PC-3 (cell line): ENCODE measurements at regions not wholly inside any gene's neighbourhood (a gene's known extent, or its start where the extent isn't known, plus 50 kb on each side); places are given as distances from the start of the nearest gene placed in this dataset.
"Not testable (repeated sequence)": the region's sequence is repeated elsewhere in the genome, so short reads cannot be mapped to it uniquely, and the experiment has no call there.

ENCODE experiments used
- ATAC-seq: fragments of 200-7000 bp; cut with Tn5 transposase; 2 replicates; pipeline ENCODE4 v1.9.1; 2020; ENCODE audit warnings: mild to moderate bottlenecking, moderate library complexity
- BruUV-seq: library from RNA; stranded (reverse); fragments of 400-500 nt; replicated peaks from 2 replicates; lab custom pipeline; 2021; lab: Mats Ljungman, UMichigan
- CTCF ChIA-PET: fragments of 300-600 bp; sonication (Branson Sonifier 250); formaldehyde crosslinking; loops from one replicate; lab custom pipeline; 2022; ENCODE audit warnings: antibody characterized with exemption; lab: Charles Lee
- POLR2A ChIA-PET: fragments of 300-600 bp; sonication (Branson Sonifier 250); formaldehyde crosslinking; loops from one replicate; lab custom pipeline; 2022; ENCODE audit warnings: antibody characterized with exemption; ENCODE audit not compliant: unreplicated experiment; lab: Charles Lee
- DNase-seq: peaks from one replicate; pipeline ENCODE4 v3.0.0-alpha.2; 2015
- H2AFZ ChIP-seq: fragments of 300-600 bp; sonication (generic); 2 replicates; pipeline ENCODE4 v1.6.0; 2016; ENCODE audit warnings: antibody characterized with exemption, low read length
- H3F3A ChIP-seq: fragments of 300-600 bp; sonication (generic); one replicate; pipeline ENCODE4 v1.6.0; 2017; ENCODE audit warnings: antibody characterized with exemption, low read length, control low read depth, mild to moderate bottlenecking; ENCODE audit not compliant: unreplicated experiment
- H3K27ac ChIP-seq: fragments of 300-600 bp; sonication (generic); 2 replicates; pipeline ENCODE4 v1.5.1; 2016; ENCODE audit warnings: mild to moderate bottlenecking, low read length
- H3K27me3 ChIP-seq: fragments of 300-600 bp; sonication (generic); 2 replicates; pipeline ENCODE4 v1.6.1; 2016; ENCODE audit warnings: low read length, mixed read lengths
- H3K36me3 ChIP-seq: fragments of 300-600 bp; sonication (generic); 2 replicates; pipeline ENCODE4 v1.6.1; 2016; ENCODE audit warnings: low read depth, mixed run types, low read length, mixed read lengths
- H3K4me1 ChIP-seq: fragments of 300-600 bp; sonication (generic); 2 replicates; pipeline ENCODE4 v1.5.1; 2016; ENCODE audit warnings: low read length; ENCODE audit not compliant: insufficient read depth
- H3K4me2 ChIP-seq: fragments of 300-600 bp; sonication (generic); 2 replicates; pipeline ENCODE4 v1.6.0; 2016; ENCODE audit warnings: low read length
- H3K4me3 ChIP-seq: fragments of 300-600 bp; sonication (generic); 2 replicates; pipeline ENCODE4 v1.5.1; 2016; ENCODE audit warnings: mild to moderate bottlenecking, low read length, mixed read lengths
- H3K79me2 ChIP-seq: fragments of 300-600 bp; sonication (generic); 2 replicates; pipeline ENCODE4 v1.6.1; 2017; ENCODE audit warnings: low read length, mixed read lengths
- H3K9ac ChIP-seq: fragments of 300-600 bp; sonication (generic); 2 replicates; pipeline ENCODE4 v1.6.0; 2016; ENCODE audit warnings: mild to moderate bottlenecking, low read length
- H3K9me2 ChIP-seq: fragments of 300-600 bp; sonication (generic); replicated peaks from 2 replicates; pipeline ENCODE4 v1.6.1; 2016; ENCODE audit warnings: mixed run types, low read length, mixed read lengths
- H3K9me3 ChIP-seq: fragments of 300-600 bp; sonication (generic); 2 replicates; pipeline ENCODE4 v1.6.1; 2016; ENCODE audit warnings: low read length, mixed read lengths
- H4K20me1 ChIP-seq: fragments of 300-600 bp; sonication (generic); 2 replicates; pipeline ENCODE4 v1.6.1; 2016; ENCODE audit warnings: low read length, mixed read lengths
- EZH2 ChIP-seq: fragments of 300-600 bp; sonication (generic); IDR thresholded peaks from one replicate; pipeline ENCODE4 v1.6.1; 2017; ENCODE audit warnings: antibody characterized with exemption, mild to moderate bottlenecking, low read length; ENCODE audit not compliant: unreplicated experiment
- EZH2phosphoT487 ChIP-seq: fragments of 300-600 bp; sonication (generic); IDR thresholded peaks from 2 replicates; pipeline ENCODE4 v1.6.1; 2018; ENCODE audit warnings: mild to moderate bottlenecking, antibody characterized with exemption, low read length, borderline replicate concordance
- intact Hi-C: fragments of 100-400 bp; cut with micrococcal nuclease; formaldehyde crosslinking; loops from 2 replicates; pipeline ENCODE4 v1.9.0; 2023
- TF ChIP-seq, protein P1 (sequence below): fragments of 300-600 bp; sonication (generic); conservative IDR thresholded peaks from 2 replicates; pipeline ENCODE4 v1.5.1; 2017; ENCODE audit warnings: antibody characterized with exemption, low read depth, mild to moderate bottlenecking, low read length

DNA sequence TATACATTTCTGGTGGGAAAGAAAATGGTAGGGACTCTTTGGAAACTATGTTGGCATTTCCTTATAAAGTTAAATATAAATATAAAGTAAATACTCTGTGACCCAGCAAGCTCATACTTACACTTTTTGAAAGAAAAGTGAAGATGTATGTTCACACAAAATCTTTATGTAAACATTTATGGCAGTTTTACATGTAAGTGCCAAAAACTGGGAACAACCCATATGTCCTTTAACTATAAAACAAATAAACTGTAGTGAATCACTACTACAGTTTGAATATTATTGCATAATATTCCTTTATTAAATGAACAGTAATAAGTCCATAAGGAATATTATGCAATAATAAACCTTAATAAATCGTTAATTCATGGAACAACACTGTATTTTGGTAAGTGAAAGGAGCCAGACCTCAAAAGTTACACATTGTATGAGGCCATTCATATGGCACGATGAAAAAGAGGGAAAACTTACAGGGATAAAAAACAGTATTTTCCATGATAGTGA lies 1660.3 kb upstream of the LRRTM3 start:
- POLR2A ChIA-PET: no interaction called here

GRCh38 chr10:65269551-65269950 lies 1656.3 kb upstream of the LRRTM3 start:
- intact Hi-C loops: loop anchor here (5.0 kb wide), 1 partner anchor 127 kb away; no protein-coding TSS in a partner anchor
- H3K9me2 ChIP-seq, H3F3A ChIP-seq, BruUV-seq, H3K27me3 ChIP-seq, H3K9me3 ChIP-seq, H4K20me1 ChIP-seq, CTCF ChIA-PET, H3K79me2 ChIP-seq, H3K4me1 ChIP-seq, H3K9ac ChIP-seq, H3K4me3 ChIP-seq, H2AFZ ChIP-seq, H3K4me2 ChIP-seq, H3K36me3 ChIP-seq, POLR2A ChIA-PET, DNase-seq, ATAC-seq, H3K27ac ChIP-seq: not testable (repeated sequence)

More for the DNA sequence above, 1660.3 kb upstream of the LRRTM3 start:
- DNase-seq (peak; percentile 27), ATAC-seq (peak; percentile 70)
- Histone ChIP-seq H3K4me1 (no peaks in the 10 kb centered on the region), H3K27ac (no peak overlapping the region), H3K79me2 (no peaks in the 10 kb centered on the region), H4K20me1 (no peaks in the 10 kb centered on the region), H2AFZ (no peak overlapping the region), H3K9me2 (no peaks in the 10 kb centered on the region), H3K27me3 (no peaks in the 10 kb centered on the region), H3K4me3 (no peak overlapping the region), H3K9me3 (no peaks in the 10 kb centered on the region), H3K4me2 (no peak overlapping the region), H3K36me3 (no peaks in the 10 kb centered on the region), H3K9ac (no peak overlapping the region), H3F3A (no peaks in the 10 kb centered on the region)
- BruUV-seq: no TSS peak
- intact Hi-C loops: loop anchor here (5.0 kb wide), 1 partner anchor 123 kb away; no protein-coding TSS in a partner anchor
- CTCF ChIA-PET: no interaction called here
- TF ChIP-seq, protein P1, sequence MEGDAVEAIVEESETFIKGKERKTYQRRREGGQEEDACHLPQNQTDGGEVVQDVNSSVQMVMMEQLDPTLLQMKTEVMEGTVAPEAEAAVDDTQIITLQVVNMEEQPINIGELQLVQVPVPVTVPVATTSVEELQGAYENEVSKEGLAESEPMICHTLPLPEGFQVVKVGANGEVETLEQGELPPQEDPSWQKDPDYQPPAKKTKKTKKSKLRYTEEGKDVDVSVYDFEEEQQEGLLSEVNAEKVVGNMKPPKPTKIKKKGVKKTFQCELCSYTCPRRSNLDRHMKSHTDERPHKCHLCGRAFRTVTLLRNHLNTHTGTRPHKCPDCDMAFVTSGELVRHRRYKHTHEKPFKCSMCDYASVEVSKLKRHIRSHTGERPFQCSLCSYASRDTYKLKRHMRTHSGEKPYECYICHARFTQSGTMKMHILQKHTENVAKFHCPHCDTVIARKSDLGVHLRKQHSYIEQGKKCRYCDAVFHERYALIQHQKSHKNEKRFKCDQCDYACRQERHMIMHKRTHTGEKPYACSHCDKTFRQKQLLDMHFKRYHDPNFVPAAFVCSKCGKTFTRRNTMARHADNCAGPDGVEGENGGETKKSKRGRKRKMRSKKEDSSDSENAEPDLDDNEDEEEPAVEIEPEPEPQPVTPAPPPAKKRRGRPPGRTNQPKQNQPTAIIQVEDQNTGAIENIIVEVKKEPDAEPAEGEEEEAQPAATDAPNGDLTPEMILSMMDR: no peak
- no peak for TF ChIP-seq EZH2phosphoT487
- TF ChIP-seq EZH2: no peak

GRCh38 chr10:65270969-65271368 lies 1654.9 kb upstream of the LRRTM3 start:
- Histone ChIP-seq H4K20me1 (no peaks in the 10 kb centered on the region), H2AFZ (no peak overlapping the region), H3F3A (no peaks in the 10 kb centered on the region), H3K36me3 (no peaks in the 10 kb centered on the region), H3K4me1 (peaks cover 13% of the 10 kb centered on the region), H3K9me2 (no peaks in the 10 kb centered on the region), H3K27ac (no peak overlapping the region), H3K79me2 (no peaks in the 10 kb centered on the region), H3K4me2 (no peak overlapping the region), H3K9me3 (no peaks in the 10 kb centered on the region), H3K4me3 (no peak overlapping the region), H3K9ac (no peak overlapping the region), H3K27me3 (no peaks in the 10 kb centered on the region)
- DNase-seq: no peak
- CTCF ChIA-PET: no interaction called here
- no TSS peak for BruUV-seq
- intact Hi-C loops: loop anchor here (10.0 kb wide), 1 partner anchor 146 kb away; no protein-coding TSS in a partner anchor
- ATAC-seq: no peak
- POLR2A ChIA-PET: no interaction called here
- TF ChIP-seq, protein P1: no peak
- TF ChIP-seq EZH2 (no peak), EZH2phosphoT487 (no peak)
